Epithelial cell of prostate (primary cell): ENCODE measurements at regions not wholly inside any gene's neighbourhood (a gene's known extent, or its start where the extent isn't known, plus 50 kb on each side); places are given as distances from the start of the nearest gene placed in this dataset.
"Not testable (repeated sequence)": the region's sequence is repeated elsewhere in the genome, so short reads cannot be mapped to it uniquely, and the experiment has no call there.

ENCODE experiments used
- DNase-seq: peaks from one replicate; pipeline ENCODE4 v3.0.0-alpha.2; 2011; ENCODE audit warnings: low read depth, low spot score
- H3K27ac ChIP-seq: fragments of 450-650 bp; 2 replicates; pipeline ENCODE4 v1.5.1; 2017; ENCODE audit warnings: mild to moderate bottlenecking

- no peak for DNase-seq
- H3K27ac ChIP-seq = no peak overlapping the region
These were observed 52.1 kb downstream of the PWWP3B start for GRCh38 chrX:106220177-106220576.

GRCh38 chrX:106243376-106243775 is 75.3 kb downstream of the PWWP3B start:
- no peak for DNase-seq
- peak overlapping the region; percentile 29 for H3K27ac ChIP-seq

GRCh38 chrX:106246511-106246910 is 78.4 kb downstream of the PWWP3B start:
- DNase-seq = peak; percentile 52
- H3K27ac ChIP-seq = peak overlapping the region; percentile 67

- peak; percentile 43 for DNase-seq
- peak overlapping the region; percentile 67 for H3K27ac ChIP-seq
These were observed 79.1 kb downstream of the PWWP3B start for GRCh38 chrX:106247162-106247561.

GRCh38 chrX:106249706-106250379 is 81.7 kb downstream of the PWWP3B start:
- no peak overlapping the region for H3K27ac ChIP-seq
- no peak for DNase-seq

- no peak overlapping the region for H3K27ac ChIP-seq
- no peak for DNase-seq
These were observed 95.7 kb downstream of the PWWP3B start for GRCh38 chrX:106263817-106264216.

GRCh38 chrX:106273947-106274587 is 106.0 kb downstream of the PWWP3B start:
- DNase-seq, H3K27ac ChIP-seq: not testable (repeated sequence)

- DNase-seq, H3K27ac ChIP-seq: not testable (repeated sequence)
These were observed 107.1 kb downstream of the PWWP3B start for GRCh38 chrX:106275172-106275571.

GRCh38 chrX:106278951-106279350 is 110.8 kb downstream of the PWWP3B start:
- peak; percentile 68 for DNase-seq
- H3K27ac ChIP-seq = no peak overlapping the region

- H3K27ac ChIP-seq = no peak overlapping the region
- DNase-seq = no peak
These were observed 113.3 kb downstream of the PWWP3B start for GRCh38 chrX:106281383-106281782.

GRCh38 chrX:106283841-106284240 is 115.7 kb downstream of the PWWP3B start:
- H3K27ac ChIP-seq = no peak overlapping the region
- no peak for DNase-seq

- no peak overlapping the region for H3K27ac ChIP-seq
These were observed 116.4 kb downstream of the PWWP3B start for GRCh38 chrX:106284431-106285025.

GRCh38 chrX:106286053-106286650 is 118.0 kb downstream of the PWWP3B start:
- H3K27ac ChIP-seq = peak overlapping the region; percentile 57
- DNase-seq = peak; percentile 79

More at GRCh38 chrX:106284431-106285025, 116.4 kb downstream of the PWWP3B start:
- DNase-seq = no peak

GRCh38 chrX:106290778-106291177 is 122.7 kb downstream of the PWWP3B start:
- DNase-seq, H3K27ac ChIP-seq: not testable (repeated sequence)

GRCh38 chrX:106291779-106292390 is 123.8 kb downstream of the PWWP3B start:
- not testable (repeated sequence) for H3K27ac ChIP-seq, DNase-seq

- DNase-seq = peak; percentile 94
- peak overlapping the region; percentile 82 for H3K27ac ChIP-seq
These were observed 132.1 kb downstream of the PWWP3B start for GRCh38 chrX:106300239-106300638.

- H3K27ac ChIP-seq = peak overlapping the region; percentile 82
- peak; percentile 59 for DNase-seq
These were observed 132.6 kb downstream of the PWWP3B start for GRCh38 chrX:106300656-106301055.

- H3K27ac ChIP-seq = peak overlapping the region; percentile 82
- DNase-seq = peak; percentile 94
These were observed 134.2 kb downstream of the PWWP3B start for GRCh38 chrX:106302304-106302703.

- H3K27ac ChIP-seq = no peak overlapping the region
- no peak for DNase-seq
These were observed 138.4 kb downstream of the PWWP3B start for GRCh38 chrX:106306391-106306947.

GRCh38 chrX:106323357-106323756 is 155.3 kb downstream of the PWWP3B start:
- H3K27ac ChIP-seq = no peak overlapping the region
- no peak for DNase-seq
